Common myeloid progenitor, CD34-positive (primary cell): ENCODE measurements at regions not wholly inside any gene's neighbourhood (a gene's known extent, or its start where the extent isn't known, plus 50 kb on each side); places are given as distances from the start of the nearest gene placed in this dataset.
A peak's percentile ranks its signal among the peaks of the same experiment; 100 is the strongest.
"Not testable (repeated sequence)": the region's sequence is repeated elsewhere in the genome, so short reads cannot be mapped to it uniquely, and the experiment has no call there.

ENCODE experiments used
- CTCF ChIA-PET: fragments of 350-600 bp; sonication (Branson Sonifier 250); formaldehyde crosslinking; loops from one replicate; lab custom pipeline; 2021; ENCODE audit warnings: antibody characterized with exemption; lab: Charles Lee
- POLR2A ChIA-PET: fragments of 350-600 bp; sonication (Branson Sonifier 250); formaldehyde crosslinking; loops from one replicate; lab custom pipeline; 2021; ENCODE audit warnings: antibody characterized with exemption; lab: Charles Lee
- DNase-seq, 3 donors: peaks; one replicate each; pipeline versions ENCODE4 v3.0.0 to v3.0.0-alpha.2; 2013
- H3K27ac ChIP-seq, 2 experiments: 1 replicate in 1 of 2; 2 replicates in 1 of 2; pipeline ENCODE4 v1.7.0; 2013; ENCODE audit warnings: inconsistent platforms in 2 of 2, low read length in 2 of 2, mild to moderate bottlenecking in 2 of 2, low read depth in 1 of 2, moderate library complexity in 1 of 2; ENCODE audit not compliant: severe bottlenecking in 2 of 2, insufficient read depth in 1 of 2, poor library complexity in 1 of 2
- H3K27me3 ChIP-seq, 5 experiments: replicated peaks in 2 of 5; 1 replicate in 3 of 5; 2 replicates in 2 of 5; pipeline versions ENCODE4 v1.6.1 to v1.7.0; 2013; ENCODE audit warnings: low read length in 4 of 5, mild to moderate bottlenecking in 2 of 5, moderate library complexity in 2 of 5, inconsistent platforms in 1 of 5; ENCODE audit not compliant: insufficient read depth in 5 of 5, control insufficient read depth in 4 of 5
- H3K36me3 ChIP-seq, 4 experiments: 1 replicate in 2 of 4; 2 replicates in 2 of 4; pipeline versions ENCODE4 v1.6.1 to v1.7.0; 2013; ENCODE audit warnings: low read length in 3 of 4, control low read depth in 1 of 4, mild to moderate bottlenecking in 1 of 4; ENCODE audit not compliant: control insufficient read depth in 4 of 4, insufficient read depth in 4 of 4
- H3K4me1 ChIP-seq, 4 experiments: 1 replicate in 3 of 4; 2 replicates in 1 of 4; pipeline versions ENCODE4 v1.6.1 to v1.7.1; 2013; ENCODE audit warnings: low read length in 3 of 4, mild to moderate bottlenecking in 3 of 4, control low read depth in 1 of 4, inconsistent platforms in 1 of 4, moderate library complexity in 1 of 4; ENCODE audit not compliant: control insufficient read depth in 4 of 4, insufficient read depth in 4 of 4; ENCODE audit errors: control extremely low read depth in 1 of 4
- H3K4me3 ChIP-seq, 7 experiments: 1 replicate in 4 of 7; 2 replicates in 3 of 7; pipeline versions ENCODE4 v1.5.1 to v1.7.0; 2013; ENCODE audit warnings: mild to moderate bottlenecking in 7 of 7, low read length in 6 of 7, moderate library complexity in 6 of 7, inconsistent platforms in 2 of 7, low read depth in 2 of 7, control low read depth in 1 of 7; ENCODE audit not compliant: insufficient read depth in 4 of 7, control insufficient read depth in 1 of 7; ENCODE audit errors: extremely low read depth in 1 of 7
- H3K9me3 ChIP-seq, 5 experiments: 1 replicate in 4 of 5; 2 replicates in 1 of 5; pipeline versions ENCODE4 v1.6.1 to v1.7.1; 2013; ENCODE audit warnings: low read length in 4 of 5, mild to moderate bottlenecking in 2 of 5, inconsistent platforms in 1 of 5, low read depth in 1 of 5, moderate library complexity in 1 of 5; ENCODE audit not compliant: control insufficient read depth in 4 of 5, insufficient read depth in 2 of 5; ENCODE audit errors: control extremely low read depth in 1 of 5
- WGBS: methylation state at CpG from one replicate; pipeline ENCODE4 v1.1.5; 2013; ENCODE audit not compliant: insufficient coverage; 5-methylcytosine and 5-hydroxymethylcytosine counted together

GRCh38 chr15:88994286-88994685, 81.1 kb upstream of the MFGE8 start:
- ChIA-PET CTCF (interaction anchor here (1.4 kb wide), 1 partner anchor 42 kb away, joined by 5 read pairs; no protein-coding TSS in a partner anchor), POLR2A (interaction anchor here (1.0 kb wide), 1 partner anchor 16 kb away, joined by 3 read pairs; no protein-coding TSS in a partner anchor)
- Histone ChIP-seq H3K27me3 (no peaks in the 10 kb centered on the region), H3K4me1 (no peaks in the 10 kb centered on the region), H3K36me3 (no peaks in the 10 kb centered on the region), H3K27ac (no peak overlapping the region), H3K9me3 (no peaks in the 10 kb centered on the region), H3K4me3 (no peak overlapping the region)
- no CpG with 5 or more reads among the region's 1 CpG for WGBS
- DNase-seq: no peak

GRCh38 chr15:88995449-88995848, 82.3 kb upstream of the MFGE8 start:
- DNase-seq: no peak
- 100% methylated on average over 2 of the region's 3 CpGs for WGBS
- Histone ChIP-seq H3K27ac (no peak overlapping the region), H3K4me1 (no peaks in the 10 kb centered on the region), H3K27me3 (no peaks in the 10 kb centered on the region), H3K36me3 (no peaks in the 10 kb centered on the region), H3K9me3 (no peaks in the 10 kb centered on the region), H3K4me3 (no peak overlapping the region)
- ChIA-PET POLR2A (no interaction called here), CTCF (interaction anchor here (0.6 kb wide), 1 partner anchor 518 kb away, joined by 3 read pairs; no protein-coding TSS in a partner anchor)

- Histone ChIP-seq H3K27me3 (no peaks in the 10 kb centered on the region), H3K27ac (no peak overlapping the region), H3K4me3 (no peak overlapping the region), H3K4me1 (peaks cover 0 to 16% (median 10%) of the 10 kb centered on the region in 4 experiments), H3K9me3 (no peaks in the 10 kb centered on the region), H3K36me3 (no peaks in the 10 kb centered on the region)
- CTCF ChIA-PET: no interaction called here
- POLR2A ChIA-PET: no interaction called here
- 100% methylated on average over 1 of the region's 3 CpGs for WGBS
- DNase-seq: no peak
Measured at GRCh38 chr15:88997531-88997930, 84.4 kb upstream of the MFGE8 start.

GRCh38 chr15:88998980-88999713, 86.0 kb upstream of the MFGE8 start:
- no peaks in the 10 kb centered on the region for H3K36me3 ChIP-seq
- POLR2A ChIA-PET: no interaction called here
- WGBS: 100% methylated on average over 7 of the region's 7 CpGs
- no peak for DNase-seq
- H3K9me3 ChIP-seq: no peaks in the 10 kb centered on the region
- no peak overlapping the region for H3K27ac ChIP-seq
- CTCF ChIA-PET: no interaction called here
- H3K4me3 ChIP-seq: no peak overlapping the region
- peaks cover 0 to 20% (median 14%) of the 10 kb centered on the region in 4 experiments for H3K4me1 ChIP-seq
- no peaks in the 10 kb centered on the region for H3K27me3 ChIP-seq

GRCh38 chr15:89001708-89002275, 86.5 kb upstream of the ABHD2 start:
- H3K9me3 ChIP-seq, H3K27ac ChIP-seq, H3K4me3 ChIP-seq, H3K27me3 ChIP-seq, POLR2A ChIA-PET, H3K36me3 ChIP-seq: not testable (repeated sequence)
- CTCF ChIA-PET: interaction anchor here (0.6 kb wide), 1 partner anchor 386 kb away, joined by 3 read pairs; no protein-coding TSS in a partner anchor
- H3K4me1 ChIP-seq: peaks cover 0 to 20% (median 14%) of the 10 kb centered on the region in 4 experiments
- WGBS: 94% methylated on average over 4 of the region's 4 CpGs
- peak in 1 of 3 donors; percentile 23 for DNase-seq

GRCh38 chr15:89002281-89002761, 85.9 kb upstream of the ABHD2 start:
- POLR2A ChIA-PET: no interaction called here
- Histone ChIP-seq H3K27ac (peak overlapping the region; percentile 15 to 43), H3K4me1 (peaks cover 0 to 20% (median 14%) of the 10 kb centered on the region in 4 experiments), H3K36me3 (no peaks in the 10 kb centered on the region), H3K9me3 (no peaks in the 10 kb centered on the region), H3K27me3 (no peaks in the 10 kb centered on the region), H3K4me3 (peak overlapping the region in 2 of 7 experiments; percentile 15 to 18)
- DNase-seq: peak in 2 of 3 donors; percentile 54 to 67
- CTCF ChIA-PET: interaction anchor here (0.6 to 1.3 kb wide), 2 partner anchors 100 to 386 kb away, joined by 3 read pairs; no protein-coding TSS in a partner anchor
- 17% methylated on average over 3 of the region's 5 CpGs for WGBS

GRCh38 chr15:89002830-89003229, 85.4 kb upstream of the ABHD2 start:
- 55% methylated on average over 5 of the region's 5 CpGs for WGBS
- H3K36me3 ChIP-seq: no peaks in the 10 kb centered on the region
- POLR2A ChIA-PET: no interaction called here
- H3K9me3 ChIP-seq: no peaks in the 10 kb centered on the region
- CTCF ChIA-PET: interaction anchor here (0.7 to 1.3 kb wide), 2 partner anchors 22 to 100 kb away, joined by 3 read pairs; no protein-coding TSS in a partner anchor
- no peak overlapping the region for H3K4me3 ChIP-seq
- DNase-seq: peak in 1 of 3 donors; percentile 8
- no peaks in the 10 kb centered on the region for H3K27me3 ChIP-seq
- H3K27ac ChIP-seq: peak overlapping the region; percentile 15 to 43
- peaks cover 0 to 20% (median 14%) of the 10 kb centered on the region in 4 experiments for H3K4me1 ChIP-seq
